ENCODE measurements at regions not wholly inside any gene's neighbourhood (a gene's known extent, or its start where the extent isn't known, plus 50 kb on each side); places are given as distances from the start of the nearest gene placed in this dataset.

DNA sequence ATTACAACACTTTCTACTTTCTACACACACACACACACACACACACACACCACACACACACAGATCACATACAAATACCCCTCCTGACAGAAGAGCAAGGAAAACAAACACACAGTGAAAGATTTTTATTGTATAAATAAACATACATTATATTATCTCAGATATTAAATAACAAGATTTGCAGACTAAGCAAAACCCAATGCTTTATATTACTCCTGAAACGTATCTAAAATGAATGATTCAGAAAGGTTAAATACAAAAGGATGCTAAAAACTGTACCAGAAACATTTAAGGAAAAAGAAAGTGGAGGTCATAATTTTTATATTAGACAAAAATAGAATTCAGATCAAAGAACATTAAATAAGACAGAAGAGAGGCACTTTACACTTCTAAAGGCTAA is 208.3 kb upstream of the NPSR1 start:
- no peaks in the 10 kb centered on the region for H3K27me3 ChIP-seq
- no peaks in the 10 kb centered on the region for H3K9me3 ChIP-seq
- no peak overlapping the region for H3K4me3 ChIP-seq
- H3K4me1 ChIP-seq, result no peaks in the 10 kb centered on the region
- DNase-seq (ENCODE audit: low spot score), result no peak
- H3K27ac ChIP-seq, result no peak overlapping the region
- no peaks in the 10 kb centered on the region for H3K36me3 ChIP-seq
- TF ChIP-seq, protein P1, sequence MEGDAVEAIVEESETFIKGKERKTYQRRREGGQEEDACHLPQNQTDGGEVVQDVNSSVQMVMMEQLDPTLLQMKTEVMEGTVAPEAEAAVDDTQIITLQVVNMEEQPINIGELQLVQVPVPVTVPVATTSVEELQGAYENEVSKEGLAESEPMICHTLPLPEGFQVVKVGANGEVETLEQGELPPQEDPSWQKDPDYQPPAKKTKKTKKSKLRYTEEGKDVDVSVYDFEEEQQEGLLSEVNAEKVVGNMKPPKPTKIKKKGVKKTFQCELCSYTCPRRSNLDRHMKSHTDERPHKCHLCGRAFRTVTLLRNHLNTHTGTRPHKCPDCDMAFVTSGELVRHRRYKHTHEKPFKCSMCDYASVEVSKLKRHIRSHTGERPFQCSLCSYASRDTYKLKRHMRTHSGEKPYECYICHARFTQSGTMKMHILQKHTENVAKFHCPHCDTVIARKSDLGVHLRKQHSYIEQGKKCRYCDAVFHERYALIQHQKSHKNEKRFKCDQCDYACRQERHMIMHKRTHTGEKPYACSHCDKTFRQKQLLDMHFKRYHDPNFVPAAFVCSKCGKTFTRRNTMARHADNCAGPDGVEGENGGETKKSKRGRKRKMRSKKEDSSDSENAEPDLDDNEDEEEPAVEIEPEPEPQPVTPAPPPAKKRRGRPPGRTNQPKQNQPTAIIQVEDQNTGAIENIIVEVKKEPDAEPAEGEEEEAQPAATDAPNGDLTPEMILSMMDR (IDR thresholded peaks at IDR 0.05), result no peak

DNA sequence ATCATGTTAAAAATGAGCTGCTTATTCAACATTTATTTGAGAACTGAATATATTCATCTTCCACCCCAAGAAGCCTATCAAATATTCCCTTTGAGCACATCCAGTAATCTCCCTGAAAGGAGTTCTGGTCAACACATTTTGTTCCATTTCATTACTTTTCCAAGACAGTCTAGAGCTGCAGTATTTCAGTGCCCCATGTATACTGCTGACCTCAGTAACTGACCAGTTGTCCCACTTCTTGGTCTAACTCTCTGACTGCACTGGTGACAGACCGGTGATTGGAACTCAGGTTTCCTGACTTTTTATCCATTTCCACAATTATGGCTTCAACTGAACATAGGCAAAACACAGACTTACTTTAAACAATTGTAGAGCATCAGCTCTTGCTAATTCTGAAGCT is 206.8 kb upstream of the NPSR1 start:
- Histone ChIP-seq H3K4me3 (no peak overlapping the region), H3K27me3 (no peaks in the 10 kb centered on the region), H3K9me3 (no peaks in the 10 kb centered on the region), H3K36me3 (no peaks in the 10 kb centered on the region), H3K27ac (no peak overlapping the region), H3K4me1 (no peaks in the 10 kb centered on the region)
- no peak for DNase-seq (ENCODE audit: low spot score)
- TF ChIP-seq, protein P1 (IDR thresholded peaks at IDR 0.05), result no peak

DNA sequence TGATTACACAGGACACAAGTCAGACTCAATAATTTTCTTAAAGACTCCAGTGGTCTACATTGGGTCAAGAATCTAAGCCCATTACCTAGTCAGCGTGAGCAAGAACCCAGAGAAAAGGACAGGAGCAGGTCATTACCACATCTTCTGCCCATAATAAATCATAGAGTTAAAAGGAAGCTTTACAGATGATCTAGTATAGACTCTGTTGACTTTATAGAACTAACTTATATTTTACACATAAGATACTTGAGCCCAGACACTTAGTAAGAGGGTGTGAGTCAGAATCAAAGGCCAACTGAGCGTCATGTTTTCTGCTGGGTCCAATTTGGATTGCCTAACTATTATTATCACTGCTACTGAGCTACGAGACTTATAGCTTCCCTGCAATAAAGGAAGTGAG is 206.1 kb upstream of the NPSR1 start:
- Histone ChIP-seq H3K27ac (no peak overlapping the region), H3K4me1 (no peaks in the 10 kb centered on the region), H3K4me3 (no peak overlapping the region), H3K27me3 (no peaks in the 10 kb centered on the region), H3K36me3 (no peaks in the 10 kb centered on the region), H3K9me3 (no peaks in the 10 kb centered on the region)
- TF ChIP-seq, protein P1 (IDR thresholded peaks at IDR 0.05), result no peak
- no peak for DNase-seq (ENCODE audit: low spot score)

DNA sequence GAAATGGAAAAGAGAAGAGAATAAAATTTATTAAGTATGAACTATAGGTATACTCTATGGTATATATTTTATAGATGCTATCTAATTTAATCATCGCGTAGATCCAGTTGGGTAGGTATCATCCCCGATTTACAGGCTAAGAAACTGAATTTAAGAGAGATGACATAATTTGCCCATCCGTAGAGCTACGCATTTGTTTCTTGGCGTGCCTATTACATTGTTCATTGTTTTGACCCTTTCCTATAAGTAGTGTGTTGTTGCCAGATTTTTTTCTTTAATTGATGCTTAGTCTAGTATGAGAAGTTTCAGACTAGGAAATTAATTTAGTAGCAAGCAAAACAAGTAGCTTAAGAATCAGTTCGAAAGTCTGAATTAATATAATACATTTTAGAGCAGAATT is 205.7 kb upstream of the NPSR1 start:
- Histone ChIP-seq H3K4me3 (no peak overlapping the region), H3K4me1 (no peaks in the 10 kb centered on the region), H3K9me3 (no peaks in the 10 kb centered on the region), H3K27ac (no peak overlapping the region), H3K27me3 (no peaks in the 10 kb centered on the region), H3K36me3 (no peaks in the 10 kb centered on the region)
- TF ChIP-seq, protein P1 (IDR thresholded peaks at IDR 0.05), result no peak
- no peak for DNase-seq (ENCODE audit: low spot score)

DNA sequence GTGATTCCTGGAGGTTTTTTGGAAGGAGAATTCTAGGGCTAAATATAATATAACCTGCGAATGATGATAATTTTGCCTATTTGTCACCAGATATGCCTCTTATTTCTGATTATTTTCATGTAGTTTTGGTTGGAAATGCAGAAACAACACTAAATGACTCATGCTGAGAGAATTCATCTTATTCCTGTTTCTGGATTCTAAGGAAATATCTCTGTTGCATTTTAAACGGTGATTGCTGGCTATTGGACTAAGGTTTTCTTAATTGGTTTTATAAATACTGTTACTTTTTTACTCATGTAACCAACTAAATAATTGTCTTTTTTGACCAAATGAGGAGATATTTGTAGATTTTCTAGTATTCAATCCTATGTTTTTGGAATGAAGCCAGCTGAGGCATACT is 204.9 kb upstream of the NPSR1 start:
- Histone ChIP-seq H3K4me3 (no peak overlapping the region), H3K27ac (no peak overlapping the region), H3K36me3 (no peaks in the 10 kb centered on the region), H3K4me1 (no peaks in the 10 kb centered on the region), H3K9me3 (no peaks in the 10 kb centered on the region), H3K27me3 (no peaks in the 10 kb centered on the region)
- TF ChIP-seq, protein P1 (IDR thresholded peaks at IDR 0.05), result no peak
- no peak for DNase-seq (ENCODE audit: low spot score)

DNA sequence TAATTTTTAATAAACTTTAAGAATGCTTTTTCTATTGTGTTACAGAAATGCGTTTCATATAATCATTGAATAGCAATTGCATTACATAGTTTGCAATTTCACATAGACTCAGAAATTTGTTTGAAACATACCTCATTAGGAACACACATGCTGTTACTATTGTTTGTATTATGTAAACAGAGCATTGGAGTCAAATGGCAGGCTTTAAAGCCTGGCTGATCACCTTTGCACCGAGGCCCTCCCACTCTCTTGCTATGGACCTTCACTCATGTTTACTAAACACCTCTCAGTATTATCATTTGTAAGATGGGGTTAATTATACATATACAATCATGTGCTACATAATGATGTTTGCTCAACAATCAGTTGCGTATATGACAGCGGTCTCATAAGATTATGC is 203.6 kb upstream of the NPSR1 start:
- Histone ChIP-seq H3K9me3 (no peaks in the 10 kb centered on the region), H3K4me1 (no peaks in the 10 kb centered on the region), H3K27me3 (no peaks in the 10 kb centered on the region), H3K36me3 (no peaks in the 10 kb centered on the region), H3K27ac (no peak overlapping the region), H3K4me3 (no peak overlapping the region)
- DNase-seq (ENCODE audit: low spot score), result no peak
- TF ChIP-seq, protein P1 (IDR thresholded peaks at IDR 0.05), result no peak

Data from right atrium auricular region (tissue), 2 donors.